ENCODE measurements at regions not wholly inside any gene's neighbourhood (a gene's known extent, or its start where the extent isn't known, plus 50 kb on each side); places are given as distances from the start of the nearest gene placed in this dataset.

GRCh38 chr22:22113701-22114100 is 130.9 kb upstream of the VPREB1 start:
- TF ChIP-seq CTCF (IDR thresholded peaks at IDR 0.05; ENCODE audit: low read depth, low read length) (no peak), POLR2A (IDR thresholded peaks at IDR 0.05; ENCODE audit: extremely low read depth, insufficient read length) (no peak), MYC (IDR thresholded peaks at IDR 0.05; ENCODE audit: low read depth, low read length) (no peak), MAX (IDR thresholded peaks at IDR 0.05; ENCODE audit: low read depth, low read length) (no peak)
- H3K4me3 ChIP-seq (ENCODE audit: low read depth, low read length): no peak overlapping the region
- no peak for DNase-seq (ENCODE audit: low read depth)

- H3K4me3 ChIP-seq (ENCODE audit: low read depth, low read length): no peak overlapping the region
- no peak for DNase-seq (ENCODE audit: low read depth)
- TF ChIP-seq POLR2A (IDR thresholded peaks at IDR 0.05; ENCODE audit: extremely low read depth, insufficient read length): no peak
- TF ChIP-seq MYC (IDR thresholded peaks at IDR 0.05; ENCODE audit: low read depth, low read length): no peak
- TF ChIP-seq CTCF (IDR thresholded peaks at IDR 0.05; ENCODE audit: low read depth, low read length): no peak
- no peak for TF ChIP-seq MAX (IDR thresholded peaks at IDR 0.05; ENCODE audit: low read depth, low read length)
Observed at GRCh38 chr22:22112533-22113294, 130.1 kb upstream of the TOP3B start.

- DNase-seq (ENCODE audit: low read depth): no peak
- TF ChIP-seq MAX (IDR thresholded peaks at IDR 0.05; ENCODE audit: low read depth, low read length) (no peak), CTCF (IDR thresholded peaks at IDR 0.05; ENCODE audit: low read depth, low read length) (no peak), POLR2A (IDR thresholded peaks at IDR 0.05; ENCODE audit: extremely low read depth, insufficient read length) (no peak), MYC (IDR thresholded peaks at IDR 0.05; ENCODE audit: low read depth, low read length) (no peak)
- H3K4me3 ChIP-seq (ENCODE audit: low read depth, low read length): no peak overlapping the region
Observed at GRCh38 chr22:22111983-22112382, 129.4 kb upstream of the TOP3B start.

GRCh38 chr22:22111267-22111751 is 128.7 kb upstream of the TOP3B start:
- no peak for DNase-seq (ENCODE audit: low read depth)
- TF ChIP-seq CTCF (IDR thresholded peaks at IDR 0.05; ENCODE audit: low read depth, low read length) (no peak), POLR2A (IDR thresholded peaks at IDR 0.05; ENCODE audit: extremely low read depth, insufficient read length) (no peak), MYC (IDR thresholded peaks at IDR 0.05; ENCODE audit: low read depth, low read length) (no peak), MAX (IDR thresholded peaks at IDR 0.05; ENCODE audit: low read depth, low read length) (no peak)
- H3K4me3 ChIP-seq (ENCODE audit: low read depth, low read length): no peak overlapping the region

- no peak overlapping the region for H3K4me3 ChIP-seq (ENCODE audit: low read depth, low read length)
- TF ChIP-seq CTCF (IDR thresholded peaks at IDR 0.05; ENCODE audit: low read depth, low read length) (peak; percentile 63), MYC (IDR thresholded peaks at IDR 0.05; ENCODE audit: low read depth, low read length) (no peak)
- peak; percentile 73 for DNase-seq (ENCODE audit: low read depth)
Observed at GRCh38 chr22:22110548-22111266, 128.1 kb upstream of the TOP3B start.
